ENCODE measurements at regions not wholly inside any gene's neighbourhood (a gene's known extent, or its start where the extent isn't known, plus 50 kb on each side); places are given as distances from the start of the nearest gene placed in this dataset.
"Not testable (repeated sequence)": the region's sequence is repeated elsewhere in the genome, so short reads cannot be mapped to it uniquely, and the experiment has no call there.

GRCh38 chr6:50381099-50381415 is 331.3 kb upstream of the DEFB112 start:
- CTCF ChIA-PET = no interaction called here
- H3K27ac Mint-ChIP-seq = no peak overlapping the region
- POLR2A ChIA-PET = no interaction called here
- no peak for DNase-seq
- Histone ChIP-seq H3K9me3 (no peaks in the 10 kb centered on the region), H3K4me1 (ENCODE audit: control insufficient read depth in 1 of 2, extremely low read depth in 1 of 2, insufficient read depth in 2 of 2, low read length in 2 of 2) (no peaks in the 10 kb centered on the region), H3K27me3 (replicated peaks in 1 of 2; ENCODE audit: control insufficient read depth in 2 of 2, extremely low read depth in 1 of 2, insufficient read depth in 2 of 2, low read length in 1 of 2) (no peaks in the 10 kb centered on the region), H3K4me3 (ENCODE audit: control insufficient read depth in 1 of 2, extremely low read depth in 1 of 2, low read length in 1 of 2) (no peak overlapping the region), H3K36me3 (ENCODE audit: control insufficient read depth in 2 of 2, extremely low read depth in 1 of 2, insufficient read depth in 1 of 2, low read length in 1 of 2) (no peaks in the 10 kb centered on the region), H3K27ac (ENCODE audit: low read length) (no peak overlapping the region)
- H3K9me3 Mint-ChIP-seq = peaks cover under 1 to 23% (median 9%) of the 10 kb centered on the region in 3 donors
- H3K4me1 Mint-ChIP-seq = no peaks in the 10 kb centered on the region
- WGBS (ENCODE audit: insufficient coverage) = no CpG with 5 or more reads among the region's 2 CpGs
- H3K4me3 Mint-ChIP-seq = no peak overlapping the region
- no peak for ATAC-seq (replicated peaks in 1 of 4)
- H3K36me3 Mint-ChIP-seq = no peaks in the 10 kb centered on the region
- H3K27me3 Mint-ChIP-seq = no peaks in the 10 kb centered on the region

- no peak overlapping the region for H3K4me3 ChIP-seq (ENCODE audit: control insufficient read depth in 1 of 2, extremely low read depth in 1 of 2, low read length in 1 of 2)
- ChIA-PET POLR2A (no interaction called here), CTCF (no interaction called here)
- no peak for ATAC-seq (replicated peaks in 1 of 4)
- no peaks in the 10 kb centered on the region for H3K27me3 Mint-ChIP-seq
- no peak overlapping the region for H3K4me3 Mint-ChIP-seq
- peaks cover 6 to 17% (median 14%) of the 10 kb centered on the region in 3 donors for H3K9me3 Mint-ChIP-seq
- no peak overlapping the region for H3K27ac ChIP-seq (ENCODE audit: low read length)
- H3K27ac Mint-ChIP-seq = no peak overlapping the region
- H3K4me1 Mint-ChIP-seq = no peaks in the 10 kb centered on the region
- H3K27me3 ChIP-seq (replicated peaks in 1 of 2; ENCODE audit: control insufficient read depth in 2 of 2, extremely low read depth in 1 of 2, insufficient read depth in 2 of 2, low read length in 1 of 2) = no peaks in the 10 kb centered on the region
- no peaks in the 10 kb centered on the region for H3K36me3 ChIP-seq (ENCODE audit: control insufficient read depth in 2 of 2, extremely low read depth in 1 of 2, insufficient read depth in 1 of 2, low read length in 1 of 2)
- WGBS (ENCODE audit: insufficient coverage) = no CpG with 5 or more reads among the region's 1 CpG
- DNase-seq = no peak
- no peaks in the 10 kb centered on the region for H3K4me1 ChIP-seq (ENCODE audit: control insufficient read depth in 1 of 2, extremely low read depth in 1 of 2, insufficient read depth in 2 of 2, low read length in 2 of 2)
- no peaks in the 10 kb centered on the region for H3K36me3 Mint-ChIP-seq
- H3K9me3 ChIP-seq = no peaks in the 10 kb centered on the region
These were observed 322.9 kb upstream of the TFAP2D start for GRCh38 chr6:50390416-50390815.

GRCh38 chr6:50394139-50394538 is 319.2 kb upstream of the TFAP2D start:
- H3K27ac ChIP-seq (ENCODE audit: low read length); POLR2A ChIA-PET; H3K4me1 ChIP-seq (ENCODE audit: control insufficient read depth in 1 of 2, extremely low read depth in 1 of 2, insufficient read depth in 2 of 2, low read length in 2 of 2); DNase-seq; H3K27ac Mint-ChIP-seq; H3K27me3 Mint-ChIP-seq; H3K36me3 Mint-ChIP-seq; CTCF ChIA-PET; H3K36me3 ChIP-seq (ENCODE audit: control insufficient read depth in 2 of 2, extremely low read depth in 1 of 2, insufficient read depth in 1 of 2, low read length in 1 of 2); H3K4me3 ChIP-seq (ENCODE audit: control insufficient read depth in 1 of 2, extremely low read depth in 1 of 2, low read length in 1 of 2); H3K27me3 ChIP-seq (replicated peaks in 1 of 2; ENCODE audit: control insufficient read depth in 2 of 2, extremely low read depth in 1 of 2, insufficient read depth in 2 of 2, low read length in 1 of 2); H3K4me3 Mint-ChIP-seq; ATAC-seq (replicated peaks in 1 of 4); H3K4me1 Mint-ChIP-seq; H3K9me3 ChIP-seq: not testable (repeated sequence)
- H3K9me3 Mint-ChIP-seq = peaks cover 10 to 14% (median 13%) of the 10 kb centered on the region in 3 donors
- no CpG with 5 or more reads among the region's 1 CpG for WGBS (ENCODE audit: insufficient coverage)

DNA sequence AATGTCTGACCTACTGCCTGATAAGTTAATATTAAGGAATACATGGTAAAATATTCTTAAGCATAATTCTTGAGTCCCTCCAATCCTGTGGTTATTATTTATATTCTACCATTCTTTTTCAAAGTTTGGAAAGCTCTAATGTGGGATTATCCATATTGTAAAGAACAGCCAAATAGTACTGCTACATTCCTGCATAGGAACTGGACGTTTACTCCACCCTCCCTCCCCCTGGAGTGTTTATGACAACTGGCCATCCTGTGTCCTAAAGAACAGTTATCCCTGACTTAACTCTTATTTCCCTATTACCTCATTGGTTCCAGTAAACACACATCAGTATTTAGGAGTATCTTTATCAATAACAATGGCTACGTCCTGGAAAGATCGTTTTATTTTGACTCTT is 308.7 kb upstream of the TFAP2D start:
- CTCF ChIA-PET = no interaction called here
- no peak for DNase-seq
- Mint-ChIP-seq H3K4me3 (no peak overlapping the region), H3K27ac (no peak overlapping the region), H3K36me3 (no peaks in the 10 kb centered on the region), H3K4me1 (no peaks in the 10 kb centered on the region), H3K27me3 (no peaks in the 10 kb centered on the region), H3K9me3 (peaks cover 4 to 5% (median 4%) of the 10 kb centered on the region in 3 donors)
- Histone ChIP-seq H3K36me3 (ENCODE audit: control insufficient read depth in 2 of 2, extremely low read depth in 1 of 2, insufficient read depth in 1 of 2, low read length in 1 of 2) (no peaks in the 10 kb centered on the region), H3K9me3 (no peaks in the 10 kb centered on the region), H3K27me3 (replicated peaks in 1 of 2; ENCODE audit: control insufficient read depth in 2 of 2, extremely low read depth in 1 of 2, insufficient read depth in 2 of 2, low read length in 1 of 2) (no peaks in the 10 kb centered on the region), H3K4me1 (ENCODE audit: control insufficient read depth in 1 of 2, extremely low read depth in 1 of 2, insufficient read depth in 2 of 2, low read length in 2 of 2) (no peaks in the 10 kb centered on the region), H3K4me3 (ENCODE audit: control insufficient read depth in 1 of 2, extremely low read depth in 1 of 2, low read length in 1 of 2) (no peak overlapping the region), H3K27ac (ENCODE audit: low read length) (no peak overlapping the region)
- ATAC-seq (replicated peaks in 1 of 4) = no peak
- no CpG with 5 or more reads among the region's 3 CpGs for WGBS (ENCODE audit: insufficient coverage)
- POLR2A ChIA-PET = no interaction called here

DNA sequence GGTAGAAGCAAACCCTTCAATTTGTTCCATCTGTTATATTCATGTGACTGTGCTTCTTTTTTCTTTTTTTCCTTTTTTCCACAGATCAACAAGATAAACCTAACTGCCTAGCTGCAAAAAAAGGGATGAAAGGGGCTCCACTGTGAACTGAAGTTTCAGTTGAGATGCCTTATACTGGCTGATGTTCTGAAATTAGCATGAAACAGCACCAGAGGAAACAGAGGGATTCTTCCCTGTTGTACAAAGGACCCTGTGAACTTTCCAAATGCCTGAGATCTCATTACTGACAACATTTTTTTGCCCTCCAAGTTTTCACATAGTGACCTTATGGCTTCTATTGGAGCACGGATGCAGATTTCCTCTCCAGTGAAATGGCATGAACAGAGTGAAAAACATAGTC is 302.7 kb upstream of the TFAP2D start:
- WGBS (ENCODE audit: insufficient coverage) = 67% methylated on average over 1 of the region's 1 CpG
- Mint-ChIP-seq H3K4me1 (no peaks in the 10 kb centered on the region), H3K9me3 (peaks cover 8 to 18% (median 11%) of the 10 kb centered on the region in 3 donors), H3K36me3 (no peaks in the 10 kb centered on the region), H3K27me3 (no peaks in the 10 kb centered on the region), H3K4me3 (no peak overlapping the region), H3K27ac (no peak overlapping the region)
- DNase-seq = no peak
- no peak for ATAC-seq (replicated peaks in 1 of 4)
- CTCF ChIA-PET = no interaction called here
- Histone ChIP-seq H3K36me3 (ENCODE audit: control insufficient read depth in 2 of 2, extremely low read depth in 1 of 2, insufficient read depth in 1 of 2, low read length in 1 of 2) (no peaks in the 10 kb centered on the region), H3K27ac (ENCODE audit: low read length) (no peak overlapping the region), H3K4me1 (ENCODE audit: control insufficient read depth in 1 of 2, extremely low read depth in 1 of 2, insufficient read depth in 2 of 2, low read length in 2 of 2) (no peaks in the 10 kb centered on the region), H3K27me3 (replicated peaks in 1 of 2; ENCODE audit: control insufficient read depth in 2 of 2, extremely low read depth in 1 of 2, insufficient read depth in 2 of 2, low read length in 1 of 2) (no peaks in the 10 kb centered on the region), H3K9me3 (no peaks in the 10 kb centered on the region), H3K4me3 (ENCODE audit: control insufficient read depth in 1 of 2, extremely low read depth in 1 of 2, low read length in 1 of 2) (no peak overlapping the region)
- POLR2A ChIA-PET = no interaction called here

GRCh38 chr6:50421041-50421440 is 292.3 kb upstream of the TFAP2D start:
- H3K4me1 Mint-ChIP-seq; H3K27ac Mint-ChIP-seq; DNase-seq; H3K27ac ChIP-seq (ENCODE audit: low read length); H3K36me3 ChIP-seq (ENCODE audit: control insufficient read depth in 2 of 2, extremely low read depth in 1 of 2, insufficient read depth in 1 of 2, low read length in 1 of 2); H3K4me1 ChIP-seq (ENCODE audit: control insufficient read depth in 1 of 2, extremely low read depth in 1 of 2, insufficient read depth in 2 of 2, low read length in 2 of 2); POLR2A ChIA-PET; H3K4me3 Mint-ChIP-seq; ATAC-seq (replicated peaks in 1 of 4); H3K9me3 ChIP-seq; H3K36me3 Mint-ChIP-seq; CTCF ChIA-PET; H3K4me3 ChIP-seq (ENCODE audit: control insufficient read depth in 1 of 2, extremely low read depth in 1 of 2, low read length in 1 of 2); H3K27me3 Mint-ChIP-seq; H3K27me3 ChIP-seq (replicated peaks in 1 of 2; ENCODE audit: control insufficient read depth in 2 of 2, extremely low read depth in 1 of 2, insufficient read depth in 2 of 2, low read length in 1 of 2): not testable (repeated sequence)
- H3K9me3 Mint-ChIP-seq = peaks cover 4 to 19% (median 7%) of the 10 kb centered on the region in 3 donors
- 82% methylated on average over 5 of the region's 8 CpGs for WGBS (ENCODE audit: insufficient coverage)

DNA sequence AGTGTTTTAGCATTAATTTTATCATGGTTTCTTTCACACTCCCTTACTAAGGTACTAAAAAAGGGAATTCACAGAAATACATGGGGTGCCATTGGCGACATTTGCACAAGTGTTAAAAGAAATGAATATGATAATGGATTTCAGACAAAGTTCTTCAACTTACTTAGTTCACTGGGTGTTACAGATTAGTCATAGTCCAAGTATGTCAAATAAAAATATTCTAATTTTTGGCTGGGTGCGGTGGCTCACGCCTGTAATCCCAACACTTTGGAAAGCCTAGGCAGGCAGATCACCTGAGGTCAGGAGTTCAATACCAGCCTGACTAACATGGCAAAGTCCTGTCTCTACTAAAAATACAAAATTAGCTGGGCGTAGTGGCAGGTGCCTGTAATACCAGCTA is 286.1 kb upstream of the TFAP2D start:
- H3K4me3 ChIP-seq (ENCODE audit: control insufficient read depth in 1 of 2, extremely low read depth in 1 of 2, low read length in 1 of 2) = no peak overlapping the region
- CTCF ChIA-PET = no interaction called here
- H3K36me3 ChIP-seq (ENCODE audit: control insufficient read depth in 2 of 2, extremely low read depth in 1 of 2, insufficient read depth in 1 of 2, low read length in 1 of 2) = no peaks in the 10 kb centered on the region

More for the DNA sequence above, 286.1 kb upstream of the TFAP2D start:
- ATAC-seq (replicated peaks in 1 of 4) (no peak), DNase-seq (no peak)
- Histone ChIP-seq H3K27me3 (replicated peaks in 1 of 2; ENCODE audit: control insufficient read depth in 2 of 2, extremely low read depth in 1 of 2, insufficient read depth in 2 of 2, low read length in 1 of 2) (no peaks in the 10 kb centered on the region), H3K27ac (ENCODE audit: low read length) (no peak overlapping the region), H3K9me3 (no peaks in the 10 kb centered on the region), H3K4me1 (ENCODE audit: control insufficient read depth in 1 of 2, extremely low read depth in 1 of 2, insufficient read depth in 2 of 2, low read length in 2 of 2) (no peaks in the 10 kb centered on the region)
- H3K9me3 Mint-ChIP-seq = peaks cover 0 to 16% (median 11%) of the 10 kb centered on the region in 3 donors
- POLR2A ChIA-PET = no interaction called here
- H3K4me1 Mint-ChIP-seq = no peaks in the 10 kb centered on the region
- no peak overlapping the region for H3K4me3 Mint-ChIP-seq
- WGBS (ENCODE audit: insufficient coverage) = 100% methylated on average over 2 of the region's 4 CpGs
- H3K27me3 Mint-ChIP-seq = no peaks in the 10 kb centered on the region
- H3K27ac Mint-ChIP-seq = no peak overlapping the region
- H3K36me3 Mint-ChIP-seq = no peaks in the 10 kb centered on the region

Data from T-cell (primary cell).